T-helper 1 cell treated with Interleukin-12 subunit alpha and Interleukin-12 subunit beta and Interleukin-4 antibody, amounts not matched to agents 30 μg/mL and 1 μg/mL, for 36 hours (primary cell): ENCODE measurements at regions not wholly inside any gene's neighbourhood (a gene's known extent, or its start where the extent isn't known, plus 50 kb on each side); places are given as distances from the start of the nearest gene placed in this dataset.

Source experiments
- H3K27ac Mint-ChIP-seq: one replicate; pipeline ENCODE4 v1.8.0; 2021; ENCODE audit warnings: mild to moderate bottlenecking, mixed read lengths
- H3K27me3 Mint-ChIP-seq: one replicate; pipeline ENCODE4 v1.8.0; 2021; ENCODE audit warnings: low read depth, mixed read lengths
- H3K36me3 Mint-ChIP-seq: one replicate; pipeline ENCODE4 v1.8.0; 2021; ENCODE audit warnings: low read depth, mixed read lengths
- H3K4me1 Mint-ChIP-seq: one replicate; pipeline ENCODE4 v1.8.0; 2021; ENCODE audit warnings: low read depth, mixed read lengths
- H3K4me3 Mint-ChIP-seq: one replicate; pipeline ENCODE4 v1.8.0; 2021; ENCODE audit warnings: mild to moderate bottlenecking, moderate library complexity, mixed read lengths
- H3K9me3 Mint-ChIP-seq: one replicate; pipeline ENCODE4 v1.8.0; 2021; ENCODE audit warnings: mixed read lengths

DNA sequence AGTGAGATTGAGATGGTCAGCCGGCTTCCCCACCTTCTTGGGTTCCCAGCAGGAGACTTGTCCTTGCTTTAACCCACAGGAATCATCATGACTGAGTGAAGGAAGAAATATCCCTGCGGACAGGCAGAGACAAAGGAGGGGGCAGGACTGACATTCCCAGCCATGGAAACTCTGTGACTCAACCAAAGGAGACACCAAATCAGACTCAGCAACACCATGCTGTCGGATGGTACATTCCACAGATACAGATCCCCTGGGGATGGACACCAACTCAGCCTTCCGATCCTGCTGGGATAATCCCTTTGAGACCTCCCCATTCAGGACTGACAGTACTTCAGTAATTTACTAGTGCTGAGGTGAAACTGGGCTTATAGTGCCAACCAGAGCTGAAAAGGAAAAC lies 518.3 kb downstream of the XIRP2 start:
- no peak overlapping the region for H3K27ac Mint-ChIP-seq
- no peaks in the 10 kb centered on the region for H3K4me1 Mint-ChIP-seq
- no peaks in the 10 kb centered on the region for H3K9me3 Mint-ChIP-seq
- H3K4me3 Mint-ChIP-seq: no peak overlapping the region
- H3K27me3 Mint-ChIP-seq: no peaks in the 10 kb centered on the region
- no peaks in the 10 kb centered on the region for H3K36me3 Mint-ChIP-seq

DNA sequence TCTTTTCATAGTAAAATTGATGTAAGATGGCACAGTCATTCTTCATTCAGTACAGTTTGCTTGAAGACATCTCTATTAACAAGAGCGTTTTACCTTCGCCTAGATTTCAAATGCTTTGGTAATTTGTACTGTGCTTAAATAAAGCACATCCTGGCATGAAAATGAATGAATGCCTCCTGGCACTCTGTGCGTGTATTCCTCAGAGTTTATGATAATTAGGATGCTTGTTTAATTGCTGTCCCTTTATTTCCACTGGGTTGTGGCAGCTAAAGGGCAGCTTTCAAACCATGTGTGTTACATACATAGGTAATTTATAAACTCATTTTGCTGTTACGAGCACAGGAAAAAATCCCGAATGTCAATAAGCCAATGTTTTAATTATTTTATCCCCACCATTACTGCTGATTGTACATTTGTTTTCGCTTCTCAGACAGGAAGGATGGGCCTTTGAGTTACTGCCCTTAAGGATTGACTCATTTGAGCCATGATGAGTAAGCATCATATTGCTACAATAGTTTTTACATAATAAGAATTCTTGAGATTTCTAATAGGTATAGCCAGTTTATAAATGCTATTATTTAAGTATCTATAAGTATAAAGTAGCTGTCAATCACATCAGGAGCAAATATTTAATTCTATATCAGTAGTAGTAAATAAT lies 516.5 kb downstream of the XIRP2 start:
- Mint-ChIP-seq H3K4me1 (no peaks in the 10 kb centered on the region), H3K27me3 (no peaks in the 10 kb centered on the region), H3K36me3 (no peaks in the 10 kb centered on the region), H3K4me3 (no peak overlapping the region), H3K27ac (no peak overlapping the region), H3K9me3 (no peaks in the 10 kb centered on the region)

DNA sequence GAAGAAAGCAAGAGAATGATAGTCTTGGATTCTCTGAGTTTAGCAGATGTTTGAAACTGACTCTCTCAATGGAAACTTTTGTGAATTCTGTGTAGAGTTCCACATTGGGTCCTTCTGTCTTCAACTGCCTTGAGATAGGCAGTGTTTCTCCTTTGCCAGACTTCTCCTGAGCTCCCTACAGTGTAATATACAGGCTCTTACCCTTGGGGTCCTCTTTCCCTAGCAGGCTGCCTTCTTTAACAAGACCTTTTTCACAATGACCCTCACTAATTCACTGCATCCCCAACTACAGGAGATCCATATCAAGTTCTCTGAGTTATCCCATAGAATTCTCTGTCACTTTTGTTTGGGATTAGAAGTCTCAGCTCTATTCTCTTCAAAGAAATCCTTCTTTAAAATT lies 513.0 kb downstream of the XIRP2 start:
- no peaks in the 10 kb centered on the region for H3K9me3 Mint-ChIP-seq

DNA sequence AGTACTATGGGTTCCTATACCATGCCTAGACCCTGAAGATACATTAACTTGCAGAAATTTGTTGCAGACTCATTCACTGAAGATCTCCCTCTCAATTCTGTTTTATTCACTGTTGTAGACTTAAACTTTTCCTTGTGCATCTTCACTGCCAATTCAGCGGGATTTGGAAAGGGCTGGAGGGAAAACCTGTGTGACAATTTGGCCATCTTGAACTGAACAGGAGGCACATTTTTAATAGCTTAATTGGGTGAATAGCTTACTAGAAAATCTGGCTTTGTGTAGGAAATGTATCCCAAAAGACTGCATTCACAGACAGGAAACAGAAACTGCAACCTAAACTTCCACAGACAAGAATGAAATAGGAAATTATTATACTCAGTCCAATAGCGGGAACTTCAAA lies 512.3 kb downstream of the XIRP2 start:
- no peak overlapping the region for H3K4me3 Mint-ChIP-seq
- no peaks in the 10 kb centered on the region for H3K36me3 Mint-ChIP-seq
- H3K4me1 Mint-ChIP-seq: no peaks in the 10 kb centered on the region

More for the DNA sequence above, 513.0 kb downstream of the XIRP2 start:
- Mint-ChIP-seq H3K36me3 (no peaks in the 10 kb centered on the region), H3K27me3 (no peaks in the 10 kb centered on the region), H3K4me1 (no peaks in the 10 kb centered on the region), H3K27ac (no peak overlapping the region), H3K4me3 (no peak overlapping the region)

DNA sequence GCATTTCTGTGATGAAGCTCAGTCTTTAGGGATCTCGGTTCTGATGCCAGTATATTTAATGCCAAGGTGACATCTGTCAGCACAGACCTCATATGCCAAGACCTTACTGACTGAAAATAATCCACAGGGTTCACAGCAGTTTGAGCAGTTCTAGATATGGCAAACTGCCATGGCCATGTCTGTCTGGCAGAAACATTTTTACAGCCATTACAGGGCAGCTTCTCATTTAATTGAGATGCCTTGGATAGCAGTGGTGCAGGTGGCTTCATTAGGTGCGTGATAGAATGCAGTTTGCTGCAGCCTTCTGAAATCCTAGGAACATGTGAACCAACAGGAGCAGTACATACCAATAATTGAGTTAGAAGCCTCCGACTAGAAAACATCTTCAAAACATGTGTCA lies 510.6 kb downstream of the XIRP2 start:
- Mint-ChIP-seq H3K27ac (no peak overlapping the region), H3K36me3 (no peaks in the 10 kb centered on the region), H3K4me3 (no peak overlapping the region), H3K4me1 (no peaks in the 10 kb centered on the region), H3K27me3 (no peaks in the 10 kb centered on the region), H3K9me3 (no peaks in the 10 kb centered on the region)

More for the DNA sequence above, 512.3 kb downstream of the XIRP2 start:
- no peaks in the 10 kb centered on the region for H3K9me3 Mint-ChIP-seq
- H3K27ac Mint-ChIP-seq: no peak overlapping the region
- H3K27me3 Mint-ChIP-seq: no peaks in the 10 kb centered on the region

DNA sequence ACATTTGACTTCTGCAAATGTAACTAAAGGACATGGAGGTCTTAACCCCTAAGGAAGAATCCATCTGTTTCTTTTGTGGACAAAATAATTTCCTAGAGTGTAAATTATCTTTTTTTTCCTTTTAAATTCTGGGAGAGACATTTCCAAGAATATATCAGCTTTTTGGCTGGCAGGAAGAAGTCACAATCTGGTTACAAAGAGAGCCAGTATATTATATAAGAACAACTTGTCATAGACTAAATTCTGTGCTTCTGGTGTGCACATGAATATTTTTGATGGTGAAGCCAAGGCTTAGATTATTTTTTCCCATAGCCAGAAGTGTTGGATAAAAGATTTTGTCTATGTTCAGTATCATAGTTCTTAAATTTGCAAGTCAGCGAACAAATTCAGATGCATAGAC lies 500.6 kb downstream of the XIRP2 start:
- Mint-ChIP-seq H3K36me3 (no peaks in the 10 kb centered on the region), H3K4me1 (no peaks in the 10 kb centered on the region), H3K27ac (no peak overlapping the region), H3K4me3 (no peak overlapping the region), H3K27me3 (no peaks in the 10 kb centered on the region), H3K9me3 (no peaks in the 10 kb centered on the region)

DNA sequence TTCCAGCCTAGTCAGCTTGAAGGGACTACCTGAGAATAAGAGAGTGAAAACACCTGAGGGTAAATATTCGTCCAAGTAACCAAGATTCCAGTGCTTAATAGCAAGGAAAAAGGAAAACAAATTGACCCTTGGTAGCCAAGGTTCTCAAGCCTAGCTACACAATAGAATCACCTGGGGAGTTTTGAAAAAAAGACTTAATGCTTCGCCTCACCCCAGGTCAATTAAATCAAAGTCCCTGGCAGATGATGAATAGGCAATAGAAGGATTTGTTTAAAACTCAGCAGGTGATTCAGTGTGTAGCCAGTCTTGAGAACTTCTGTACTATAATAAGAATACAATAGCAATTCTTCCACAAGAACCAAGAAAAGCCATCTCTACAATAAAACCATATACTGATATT lies 500.2 kb downstream of the XIRP2 start:
- no peaks in the 10 kb centered on the region for H3K4me1 Mint-ChIP-seq
- no peaks in the 10 kb centered on the region for H3K36me3 Mint-ChIP-seq
- H3K27me3 Mint-ChIP-seq: no peaks in the 10 kb centered on the region
- no peak overlapping the region for H3K4me3 Mint-ChIP-seq
- H3K27ac Mint-ChIP-seq: no peak overlapping the region
- no peaks in the 10 kb centered on the region for H3K9me3 Mint-ChIP-seq

DNA sequence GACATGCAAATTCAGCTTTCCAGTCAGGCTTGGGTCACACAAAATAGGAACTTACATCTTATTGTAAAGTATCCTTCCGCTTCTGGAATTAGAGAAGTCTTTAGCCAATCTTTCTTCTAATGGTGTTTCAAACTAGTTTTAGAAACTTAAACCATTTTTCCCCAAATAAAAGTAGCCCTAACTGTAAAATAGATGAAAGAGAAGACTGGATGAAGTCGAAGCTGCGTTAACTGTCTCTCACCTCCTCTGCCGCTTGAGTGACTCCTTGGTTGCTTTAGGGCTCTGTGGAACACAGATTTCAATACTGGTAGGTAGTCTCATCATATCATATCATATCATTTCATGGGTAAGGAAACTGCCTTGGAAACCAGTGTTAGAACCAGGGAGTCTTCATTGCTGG lies 498.4 kb downstream of the XIRP2 start:
- Mint-ChIP-seq H3K4me3 (no peak overlapping the region), H3K27ac (no peak overlapping the region), H3K9me3 (no peaks in the 10 kb centered on the region), H3K36me3 (no peaks in the 10 kb centered on the region), H3K27me3 (no peaks in the 10 kb centered on the region), H3K4me1 (no peaks in the 10 kb centered on the region)

DNA sequence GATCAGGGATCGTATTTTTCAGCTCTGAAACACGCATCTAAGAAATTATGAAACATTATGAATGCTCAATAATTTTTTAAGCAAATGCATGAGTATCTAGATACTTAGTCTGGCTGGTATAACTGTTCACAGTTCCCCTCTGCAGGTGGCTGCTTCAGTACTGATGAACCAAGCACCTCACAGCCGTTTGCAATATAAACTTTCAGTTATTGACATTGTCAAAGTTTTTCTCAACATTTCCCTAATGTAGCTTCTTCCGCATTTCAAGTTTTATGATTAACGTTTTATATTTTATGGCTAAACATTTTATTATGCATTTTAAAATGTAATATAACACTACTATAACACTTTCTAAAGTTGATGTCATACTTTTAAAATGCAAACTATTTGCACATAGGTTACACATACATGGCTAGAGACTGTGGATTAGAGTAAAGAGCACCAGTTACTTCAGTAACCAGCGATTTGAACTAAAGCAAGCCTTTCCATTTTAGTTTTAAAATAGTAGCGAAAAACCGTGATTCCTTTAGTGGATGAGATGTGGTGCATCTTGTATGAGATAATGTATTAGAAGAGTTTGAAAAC lies 495.4 kb downstream of the XIRP2 start:
- Mint-ChIP-seq H3K9me3 (no peaks in the 10 kb centered on the region), H3K36me3 (no peaks in the 10 kb centered on the region), H3K4me1 (no peaks in the 10 kb centered on the region), H3K27ac (no peak overlapping the region), H3K27me3 (no peaks in the 10 kb centered on the region), H3K4me3 (no peak overlapping the region)

DNA sequence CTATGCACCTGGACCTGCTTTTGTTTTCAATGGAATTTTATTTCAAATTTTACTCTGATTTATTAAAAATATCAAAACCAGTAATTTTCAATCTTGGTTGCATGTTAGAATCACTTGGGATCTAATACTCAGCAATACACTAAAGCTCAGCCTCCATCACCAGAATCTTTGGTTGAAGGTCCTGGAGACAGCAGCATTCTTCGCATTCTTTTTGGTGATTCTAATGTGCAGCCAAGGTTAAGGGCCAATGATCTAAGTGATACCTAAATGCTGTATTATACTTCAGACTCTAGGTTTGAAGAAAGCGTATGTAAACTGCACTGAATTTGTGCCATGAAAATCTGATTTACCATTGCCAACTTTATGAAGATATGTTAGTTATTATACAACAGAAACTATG lies 493.1 kb downstream of the XIRP2 start:
- H3K36me3 Mint-ChIP-seq: no peaks in the 10 kb centered on the region
- no peak overlapping the region for H3K4me3 Mint-ChIP-seq
- peaks cover 3% of the 10 kb centered on the region for H3K27me3 Mint-ChIP-seq
- no peaks in the 10 kb centered on the region for H3K9me3 Mint-ChIP-seq
- H3K4me1 Mint-ChIP-seq: no peaks in the 10 kb centered on the region
- no peak overlapping the region for H3K27ac Mint-ChIP-seq

DNA sequence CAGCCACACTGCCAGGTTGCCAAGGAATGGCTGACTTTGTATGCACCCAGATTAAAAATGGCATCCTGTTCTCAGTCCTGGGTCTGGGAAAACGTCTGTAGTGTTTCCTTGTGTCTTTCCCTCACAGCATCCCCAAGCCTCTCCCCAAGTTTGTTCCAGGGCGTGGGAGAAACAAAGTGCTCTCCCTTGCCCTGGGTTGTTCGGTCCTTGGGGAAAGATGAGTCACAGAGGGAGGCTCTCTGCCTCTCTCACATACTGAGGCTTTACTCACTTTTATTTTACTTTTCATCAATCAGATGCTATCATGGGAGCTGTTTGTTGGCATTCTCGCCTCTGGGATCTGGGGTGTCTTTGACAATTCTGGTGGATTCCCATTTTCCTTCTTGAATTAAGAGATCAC lies 492.3 kb downstream of the XIRP2 start:
- Mint-ChIP-seq H3K4me3 (no peak overlapping the region), H3K9me3 (no peaks in the 10 kb centered on the region), H3K36me3 (no peaks in the 10 kb centered on the region), H3K27me3 (peaks cover 3% of the 10 kb centered on the region), H3K4me1 (no peaks in the 10 kb centered on the region), H3K27ac (no peak overlapping the region)

DNA sequence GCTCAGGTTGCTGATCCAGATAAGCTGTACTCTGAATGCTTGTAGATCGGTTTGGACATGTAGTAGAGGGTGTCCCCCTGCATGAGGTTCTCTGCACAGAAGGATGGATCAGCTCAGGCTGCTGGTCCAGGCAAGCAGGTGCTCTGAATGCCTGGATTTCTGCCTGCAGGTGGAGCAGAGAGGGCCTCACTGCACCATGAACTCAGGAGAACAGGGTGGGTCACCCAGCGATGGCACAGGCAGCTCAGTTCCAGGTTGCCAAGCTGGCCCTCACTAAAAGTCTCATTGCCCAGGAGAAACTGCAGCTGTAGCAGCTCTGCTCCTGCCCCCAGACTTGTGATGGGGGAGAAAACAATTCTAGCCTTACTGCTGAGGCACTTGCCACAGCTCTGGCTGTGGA lies 491.8 kb downstream of the XIRP2 start:
- no peaks in the 10 kb centered on the region for H3K36me3 Mint-ChIP-seq
- H3K27ac Mint-ChIP-seq: no peak overlapping the region
- H3K27me3 Mint-ChIP-seq: peaks cover 3% of the 10 kb centered on the region
- H3K9me3 Mint-ChIP-seq: no peaks in the 10 kb centered on the region
- no peak overlapping the region for H3K4me3 Mint-ChIP-seq
- no peaks in the 10 kb centered on the region for H3K4me1 Mint-ChIP-seq

DNA sequence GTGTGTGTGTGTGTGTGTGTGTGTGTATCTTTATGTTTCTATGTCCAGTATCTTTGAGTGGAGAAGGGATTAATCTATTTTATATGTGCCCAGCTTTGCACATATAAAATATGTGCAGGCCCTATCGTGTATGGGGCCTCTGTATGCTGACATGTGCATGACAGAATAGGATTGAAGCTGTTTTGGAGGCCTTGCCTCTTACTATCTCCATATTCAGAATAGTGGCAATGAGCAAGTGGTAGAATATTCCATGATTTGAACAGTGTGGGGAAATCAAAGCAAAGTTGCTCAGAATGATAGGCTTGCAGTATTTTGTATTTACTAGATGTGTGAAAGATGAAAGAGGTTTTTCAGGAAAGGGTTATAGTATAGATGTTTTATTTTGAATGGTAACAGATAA lies 480.8 kb downstream of the XIRP2 start:
- no peaks in the 10 kb centered on the region for H3K4me1 Mint-ChIP-seq
- peaks cover 5% of the 10 kb centered on the region for H3K9me3 Mint-ChIP-seq
- no peak overlapping the region for H3K4me3 Mint-ChIP-seq
- no peaks in the 10 kb centered on the region for H3K27me3 Mint-ChIP-seq
- no peak overlapping the region for H3K27ac Mint-ChIP-seq
- no peaks in the 10 kb centered on the region for H3K36me3 Mint-ChIP-seq

DNA sequence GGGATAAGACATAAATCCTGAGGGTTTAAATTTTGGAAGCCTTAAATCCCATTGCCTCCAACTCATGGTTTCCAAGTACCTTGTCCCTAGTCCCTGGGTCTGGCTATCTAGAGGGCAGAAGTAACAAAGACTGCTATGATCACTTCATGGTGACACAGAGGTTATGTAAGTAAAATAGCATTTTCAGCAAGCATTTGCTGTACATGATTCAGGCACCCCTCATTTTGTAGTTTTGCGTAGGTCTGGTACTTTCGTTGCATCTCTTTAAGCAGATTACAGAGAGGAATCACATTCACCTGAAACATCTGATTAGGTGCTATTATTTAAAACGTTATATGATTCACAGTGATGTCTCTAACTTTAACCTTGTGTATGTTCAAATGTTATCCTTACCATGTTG lies 480.1 kb downstream of the XIRP2 start:
- Mint-ChIP-seq H3K27ac (no peak overlapping the region), H3K27me3 (no peaks in the 10 kb centered on the region)

DNA sequence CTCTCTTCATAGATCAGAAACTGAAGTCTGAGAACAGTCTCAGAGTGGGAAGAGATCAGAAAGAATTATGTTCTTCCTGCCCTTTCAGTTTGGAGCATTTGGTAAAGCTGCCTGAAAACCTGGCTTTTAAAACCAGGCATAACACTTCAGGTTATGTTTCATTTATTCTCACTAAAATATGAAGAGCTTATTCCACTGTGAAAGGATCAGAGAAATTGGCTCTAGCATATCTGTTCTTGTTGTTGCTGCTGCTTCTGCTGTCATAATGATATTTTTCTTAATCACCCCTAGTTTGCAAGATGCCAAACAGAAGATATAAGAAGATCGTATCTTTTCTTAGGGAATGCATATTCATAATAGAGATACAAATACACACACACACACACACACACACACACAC lies 476.9 kb downstream of the XIRP2 start:
- Mint-ChIP-seq H3K36me3 (no peaks in the 10 kb centered on the region), H3K9me3 (peaks cover 9% of the 10 kb centered on the region), H3K27me3 (no peaks in the 10 kb centered on the region), H3K4me1 (no peaks in the 10 kb centered on the region), H3K27ac (no peak overlapping the region), H3K4me3 (no peak overlapping the region)

More for the DNA sequence above, 480.1 kb downstream of the XIRP2 start:
- Mint-ChIP-seq H3K9me3 (peaks cover 7% of the 10 kb centered on the region), H3K4me3 (no peak overlapping the region), H3K4me1 (no peaks in the 10 kb centered on the region), H3K36me3 (no peaks in the 10 kb centered on the region)

DNA sequence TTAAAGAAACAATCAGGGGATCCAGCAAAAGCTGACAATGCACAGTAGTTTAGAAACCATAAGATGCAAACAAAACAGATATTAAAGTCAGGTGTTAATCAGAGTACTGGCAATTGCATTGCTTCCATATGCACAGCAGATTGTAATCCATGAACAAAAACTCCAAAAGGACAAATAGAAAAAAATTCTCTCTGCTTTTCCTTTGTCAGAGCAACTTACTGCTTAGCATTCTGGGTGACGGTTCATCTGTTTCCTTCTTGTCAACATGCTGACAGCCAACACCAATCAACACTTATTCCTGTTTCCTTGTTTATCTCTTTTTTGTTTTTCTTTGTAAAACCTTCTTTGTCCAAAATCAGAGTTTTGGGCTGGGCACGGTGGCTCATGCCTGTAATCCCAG lies 473.1 kb downstream of the XIRP2 start:
- H3K27me3 Mint-ChIP-seq: no peaks in the 10 kb centered on the region
- H3K36me3 Mint-ChIP-seq: no peaks in the 10 kb centered on the region
- no peak overlapping the region for H3K4me3 Mint-ChIP-seq
- no peaks in the 10 kb centered on the region for H3K4me1 Mint-ChIP-seq
- peaks cover 9% of the 10 kb centered on the region for H3K9me3 Mint-ChIP-seq
- H3K27ac Mint-ChIP-seq: no peak overlapping the region
